IMR-90 (cell line): ENCODE measurements at regions not wholly inside any gene's neighbourhood (a gene's known extent, or its start where the extent isn't known, plus 50 kb on each side); places are given as distances from the start of the nearest gene placed in this dataset.

Source experiments
- ATAC-seq: fragments of 200-7000 bp; cut with Tn5 transposase; 2 replicates; pipeline ENCODE4 v1.9.1; 2020; ENCODE audit warnings: low read depth, mild to moderate bottlenecking, moderate library complexity
- BruUV-seq: library from RNA; stranded (reverse); fragments of 400-500 nt; replicated peaks from 2 replicates; lab custom pipeline; 2021; lab: Mats Ljungman, UMichigan
- CTCF ChIA-PET: fragments of 300-600 bp; formaldehyde crosslinking; extraction: SDS; loops from one replicate; lab custom pipeline; 2021; ENCODE audit warnings: antibody characterized with exemption; lab: Yijun Ruan, JAX
- POLR2A ChIA-PET: fragments of 300-600 bp; sonication (Branson Sonifier 250); formaldehyde crosslinking; loops from one replicate; lab custom pipeline; 2022; ENCODE audit warnings: antibody characterized with exemption; ENCODE audit not compliant: unreplicated experiment; lab: Charles Lee
- DNase-seq: peaks from one replicate; pipeline ENCODE4 v3.0.0; 2013
- H2AFZ ChIP-seq: replicated peaks from 2 replicates; pipeline ENCODE3; 2013; ENCODE audit warnings: low read length, mild to moderate bottlenecking; ENCODE audit not compliant: poor library complexity
- H2AK5ac ChIP-seq: 2 replicates; pipeline ENCODE4 v1.6.1; 2013; ENCODE audit warnings: low read depth, low read length, inconsistent platforms
- H2AK9ac ChIP-seq: replicated peaks from 2 replicates; pipeline ENCODE3; 2013; ENCODE audit warnings: mild to moderate bottlenecking, low read depth, low read length, moderate library complexity; ENCODE audit not compliant: poor library complexity
- H2BK120ac ChIP-seq: 2 replicates; pipeline ENCODE4 v1.6.1; 2013; ENCODE audit warnings: low read depth, low read length, inconsistent platforms
- H2BK15ac ChIP-seq: 3 replicates; pipeline ENCODE4 v1.6.1; 2013; ENCODE audit warnings: low read depth, low read length, inconsistent platforms
- H2BK20ac ChIP-seq: 2 replicates; pipeline ENCODE4 v1.6.1; 2013; ENCODE audit warnings: low read depth, mild to moderate bottlenecking, inconsistent platforms, low read length, moderate library complexity
- H2BK5ac ChIP-seq: 2 replicates; pipeline ENCODE4 v1.6.1; 2013; ENCODE audit warnings: mild to moderate bottlenecking, low read depth, low read length, inconsistent platforms; ENCODE audit not compliant: poor library complexity, severe bottlenecking
- H3K14ac ChIP-seq: replicated peaks from 2 replicates; pipeline ENCODE4 v1.6.1; 2013; ENCODE audit warnings: low read depth, low read length, inconsistent platforms
- H3K18ac ChIP-seq: 2 replicates; pipeline ENCODE4 v1.6.1; 2013; ENCODE audit warnings: low read depth, low read length, control low read depth
- H3K23ac ChIP-seq: 2 replicates; pipeline ENCODE4 v1.6.1; 2013; ENCODE audit warnings: low read depth, low read length, inconsistent platforms
- H3K27ac ChIP-seq: 2 replicates; pipeline ENCODE4 v1.5.1; 2013; ENCODE audit warnings: mild to moderate bottlenecking, control low read depth, low read length; ENCODE audit not compliant: insufficient read depth
- H3K27me3 ChIP-seq: 2 replicates; pipeline ENCODE4 v1.6.1; 2013; ENCODE audit warnings: low read length; ENCODE audit not compliant: control insufficient read depth, insufficient read depth
- H3K36me3 ChIP-seq: 2 replicates; pipeline ENCODE4 v1.6.1; 2013; ENCODE audit warnings: low read length, mixed read lengths; ENCODE audit not compliant: control insufficient read depth, insufficient read depth
- H3K4ac ChIP-seq: 2 replicates; pipeline ENCODE4 v1.6.1; 2013; ENCODE audit warnings: low read depth, low read length, inconsistent platforms
- H3K4me1 ChIP-seq: 2 replicates; pipeline ENCODE4 v1.6.1; 2013; ENCODE audit warnings: low read length, mixed read lengths; ENCODE audit not compliant: control insufficient read depth, insufficient read depth
- H3K4me2 ChIP-seq: 2 replicates; pipeline ENCODE4 v1.6.1; 2013; ENCODE audit warnings: low read depth, mild to moderate bottlenecking, control low read depth, low read length, moderate library complexity
- H3K4me3 ChIP-seq: 2 replicates; pipeline ENCODE4 v1.5.1; 2013; ENCODE audit warnings: low read depth, mild to moderate bottlenecking, control low read depth, low read length, moderate library complexity; ENCODE audit not compliant: insufficient read depth
- H3K56ac ChIP-seq: 2 replicates; pipeline ENCODE4 v1.6.1; 2013; ENCODE audit warnings: low read length, inconsistent platforms; ENCODE audit not compliant: insufficient read depth; ENCODE audit errors: extremely low read depth
- H3K79me1 ChIP-seq, 2 experiments: 2 replicates each; pipeline ENCODE4 v1.6.1; 2013; ENCODE audit warnings: low read length in 2 of 2, inconsistent platforms in 1 of 2, low read depth in 1 of 2
- H3K9ac ChIP-seq: 2 replicates; pipeline ENCODE4 v1.6.1; 2013; ENCODE audit warnings: low read depth, low read length, control low read depth
- H3K9me1 ChIP-seq: 2 replicates; pipeline ENCODE4 v1.6.1; 2013; ENCODE audit warnings: low read length, inconsistent platforms; ENCODE audit not compliant: insufficient read depth
- H3K9me3 ChIP-seq: 2 replicates; pipeline ENCODE4 v1.6.1; 2013; ENCODE audit warnings: low read length; ENCODE audit not compliant: control insufficient read depth, insufficient read depth
- H4K20me1 ChIP-seq: 2 replicates; pipeline ENCODE4 v1.6.1; 2013; ENCODE audit warnings: low read length, inconsistent platforms; ENCODE audit not compliant: insufficient read depth
- H4K5ac ChIP-seq: 2 replicates; pipeline ENCODE4 v1.6.1; 2013; ENCODE audit warnings: mild to moderate bottlenecking, low read depth, low read length, control low read depth
- H4K8ac ChIP-seq, 2 experiments: 2 replicates each; pipeline ENCODE4 v1.6.1; 2013; ENCODE audit warnings: low read depth in 2 of 2, low read length in 2 of 2, control low read depth in 1 of 2, inconsistent platforms in 1 of 2
- H4K91ac ChIP-seq: 2 replicates; pipeline ENCODE4 v1.6.1; 2013; ENCODE audit warnings: low read depth, low read length, inconsistent platforms; ENCODE audit not compliant: insufficient read depth
- BHLHE40 ChIP-seq: fragments of 150-350 bp; IDR thresholded peaks from 2 replicates; pipeline ENCODE4 v1.6.1; 2016; ENCODE audit warnings: mild to moderate bottlenecking, low read depth, low read length
- CEBPB ChIP-seq: IDR thresholded peaks from 2 replicates; pipeline ENCODE4 v1.6.1; 2012; ENCODE audit warnings: low read depth, low read length, improper control_type of control experiment
- CHD1 ChIP-seq: IDR thresholded peaks from 2 replicates; pipeline ENCODE4 v1.6.1; 2012; ENCODE audit warnings: low read depth, low read length, improper control_type of control experiment
- CTCF ChIP-seq: conservative IDR thresholded peaks from 2 replicates; pipeline ENCODE4 v1.5.1; 2012; ENCODE audit warnings: mild to moderate bottlenecking, low read depth, low read length, improper control_type of control experiment
- FOS ChIP-seq: fragments of 150-350 bp; IDR thresholded peaks from 2 replicates; pipeline ENCODE4 v1.6.1; 2016; ENCODE audit warnings: low read depth, low read length
- MAFK ChIP-seq: IDR thresholded peaks from 2 replicates; pipeline ENCODE4 v1.6.1; 2012; ENCODE audit warnings: low read depth, low read length, improper control_type of control experiment
- MAZ ChIP-seq: IDR thresholded peaks from 2 replicates; pipeline ENCODE4 v1.6.1; 2012; ENCODE audit warnings: low read depth, mild to moderate bottlenecking, low read length, improper control_type of control experiment, moderate library complexity, borderline replicate concordance
- MXI1 ChIP-seq: IDR thresholded peaks from 2 replicates; pipeline ENCODE4 v1.6.1; 2012; ENCODE audit warnings: low read depth, mild to moderate bottlenecking, low read length, moderate library complexity, borderline replicate concordance
- NFE2L2 ChIP-seq: fragments of 150-350 bp; IDR thresholded peaks from 2 replicates; pipeline ENCODE4 v1.6.1; 2016; ENCODE audit warnings: low read depth, mild to moderate bottlenecking, low read length
- POLR2A ChIP-seq: IDR thresholded peaks from 2 replicates; pipeline ENCODE4 v1.6.1; 2012; ENCODE audit warnings: mild to moderate bottlenecking, low read depth, low read length
- RAD21 ChIP-seq: IDR thresholded peaks from 2 replicates; pipeline ENCODE4 v1.6.1; 2012; ENCODE audit warnings: low read length, improper control_type of control experiment
- RCOR1 ChIP-seq: IDR thresholded peaks from 2 replicates; pipeline ENCODE4 v1.6.1; 2012; ENCODE audit warnings: mild to moderate bottlenecking, low read length, improper control_type of control experiment; ENCODE audit not compliant: insufficient replicate concordance
- RFX5 ChIP-seq: IDR thresholded peaks from 2 replicates; pipeline ENCODE4 v1.8.0; 2012; ENCODE audit warnings: low read depth, mild to moderate bottlenecking, low read length, moderate library complexity
- SMC3 ChIP-seq: fragments of 150-350 bp; IDR thresholded peaks from 2 replicates; pipeline ENCODE4 v1.6.1; 2016; ENCODE audit warnings: low read depth, mild to moderate bottlenecking, antibody characterized with exemption, low read length, moderate library complexity
- WGBS, 2 experiments: methylation state at CpG; one replicate each; pipeline versions ENCODE4 v1.1.5 to v1.1.7; 2013; ENCODE audit warnings: missing lambda C conversion rate in 2 of 2; ENCODE audit not compliant: insufficient read length in 1 of 2; ENCODE audit errors: extremely low coverage in 2 of 2; 5-methylcytosine and 5-hydroxymethylcytosine counted together
- dilution Hi-C: fragments of 300-500 bp; cut with HindIII; formaldehyde crosslinking; loops from one replicate; pipeline ENCODE4 v1.14.3; 2018; ENCODE audit warnings: low sequenced_read_pairs; ENCODE audit not compliant: unreplicated experiment
- in situ Hi-C: fragments of 300-500 bp; cut with MboI; formaldehyde crosslinking; loops from 3 replicates; pipeline ENCODE4 v1.14.3; 2019; ENCODE audit warnings: low sequenced_read_pairs, inconsistent platforms, mixed read lengths
- intact Hi-C: fragments of 100-400 bp; cut with micrococcal nuclease; formaldehyde crosslinking; loops from 2 replicates; pipeline ENCODE4 v1.10.0; 2022
- TF ChIP-seq, protein P1 (sequence below): fragments of 150-350 bp; IDR thresholded peaks from 2 replicates; pipeline ENCODE4 v1.6.1; 2017; ENCODE audit warnings: mild to moderate bottlenecking, antibody characterized with exemption, low read length, low read depth
- TF ChIP-seq, protein P2 (sequence below): fragments of 150-350 bp; IDR thresholded peaks from 2 replicates; pipeline ENCODE4 v1.6.1; 2016; ENCODE audit warnings: low read depth, mild to moderate bottlenecking, low read length, moderate library complexity, borderline replicate concordance

DNA sequence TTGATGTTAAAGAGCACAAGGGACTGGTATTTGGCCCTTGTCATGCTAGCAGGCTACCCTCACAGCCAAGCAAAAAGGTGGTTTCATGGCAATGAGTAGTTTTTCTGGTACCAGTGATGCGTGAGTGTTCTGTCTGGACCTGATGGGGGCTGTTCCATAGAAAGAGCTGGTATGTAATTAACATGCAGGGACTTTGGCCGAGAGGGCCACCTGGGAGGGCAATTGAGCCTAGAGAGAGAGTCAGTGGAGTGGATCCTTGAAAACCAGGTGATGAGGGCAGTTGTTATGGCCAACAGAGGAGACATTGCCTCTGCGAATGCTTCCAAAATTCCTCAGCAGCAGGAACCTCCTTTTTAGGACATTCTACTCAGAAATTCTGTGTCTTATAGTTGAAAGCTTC is 383.3 kb downstream of the PSAT1 start:
- no peaks in the 10 kb centered on the region for H4K20me1 ChIP-seq
- no peak overlapping the region for H3K14ac ChIP-seq
- no peaks in the 10 kb centered on the region for H3K27me3 ChIP-seq
- POLR2A ChIA-PET: no interaction called here
- no peak overlapping the region for H3K56ac ChIP-seq
- H3K36me3 ChIP-seq: no peaks in the 10 kb centered on the region
- no peak overlapping the region for H2AK9ac ChIP-seq
- DNase-seq: no peak
- no peak overlapping the region for H2BK120ac ChIP-seq
- H2BK5ac ChIP-seq: no peak overlapping the region
- in situ Hi-C loops: no loop called here
- ATAC-seq: no peak
- H2AK5ac ChIP-seq: no peak overlapping the region
- H2BK20ac ChIP-seq: no peak overlapping the region
- H3K27ac ChIP-seq: no peak overlapping the region
- TF ChIP-seq FOS (no peak), CHD1 (no peak), CTCF (no peak), RAD21 (no peak), MXI1 (no peak), NFE2L2 (no peak), BHLHE40 (no peak), CEBPB (no peak), RCOR1 (no peak), MAZ (no peak), POLR2A (no peak), MAFK (no peak), SMC3 (no peak), RFX5 (no peak)
- TF ChIP-seq, protein P1, sequence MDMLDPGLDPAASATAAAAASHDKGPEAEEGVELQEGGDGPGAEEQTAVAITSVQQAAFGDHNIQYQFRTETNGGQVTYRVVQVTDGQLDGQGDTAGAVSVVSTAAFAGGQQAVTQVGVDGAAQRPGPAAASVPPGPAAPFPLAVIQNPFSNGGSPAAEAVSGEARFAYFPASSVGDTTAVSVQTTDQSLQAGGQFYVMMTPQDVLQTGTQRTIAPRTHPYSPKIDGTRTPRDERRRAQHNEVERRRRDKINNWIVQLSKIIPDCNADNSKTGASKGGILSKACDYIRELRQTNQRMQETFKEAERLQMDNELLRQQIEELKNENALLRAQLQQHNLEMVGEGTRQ: no peak
- TF ChIP-seq, protein P2, sequence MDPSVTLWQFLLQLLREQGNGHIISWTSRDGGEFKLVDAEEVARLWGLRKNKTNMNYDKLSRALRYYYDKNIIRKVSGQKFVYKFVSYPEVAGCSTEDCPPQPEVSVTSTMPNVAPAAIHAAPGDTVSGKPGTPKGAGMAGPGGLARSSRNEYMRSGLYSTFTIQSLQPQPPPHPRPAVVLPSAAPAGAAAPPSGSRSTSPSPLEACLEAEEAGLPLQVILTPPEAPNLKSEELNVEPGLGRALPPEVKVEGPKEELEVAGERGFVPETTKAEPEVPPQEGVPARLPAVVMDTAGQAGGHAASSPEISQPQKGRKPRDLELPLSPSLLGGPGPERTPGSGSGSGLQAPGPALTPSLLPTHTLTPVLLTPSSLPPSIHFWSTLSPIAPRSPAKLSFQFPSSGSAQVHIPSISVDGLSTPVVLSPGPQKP: no peak
- intact Hi-C loops: no loop called here
- no TSS peak for BruUV-seq
- H3K4me2 ChIP-seq: no peak overlapping the region
- H3K4me1 ChIP-seq: peaks cover 2% of the 10 kb centered on the region; the same call in 1 of the 2 replicates
- no peak overlapping the region for H4K5ac ChIP-seq
- WGBS, 2 experiments: 100% methylated on average over 1 of the region's 3 CpGs; no CpG with 5 or more reads in 1 of the 2 experiments
- no peak overlapping the region for H2AFZ ChIP-seq
- H3K23ac ChIP-seq: no peak overlapping the region
- no peaks in the 10 kb centered on the region for H3K9me1 ChIP-seq
- no peak overlapping the region for H4K91ac ChIP-seq
- H3K4me3 ChIP-seq: no peak overlapping the region
- H3K9ac ChIP-seq: no peak overlapping the region
- H3K9me3 ChIP-seq: no peaks in the 10 kb centered on the region
- CTCF ChIA-PET: no interaction called here
- H3K18ac ChIP-seq: no peak overlapping the region
- no peaks in the 10 kb centered on the region for H3K79me1 ChIP-seq
- no peak overlapping the region; the same call in 1 of the 2 replicates for H3K4ac ChIP-seq
- H4K8ac ChIP-seq: no peak overlapping the region
- dilution Hi-C loops: no loop called here
- H2BK15ac ChIP-seq: no peak overlapping the region; the same call in 2 of the 3 replicates
